ENCODE measurements at regions not wholly inside any gene's neighbourhood (a gene's known extent, or its start where the extent isn't known, plus 50 kb on each side); places are given as distances from the start of the nearest gene placed in this dataset.

DNA sequence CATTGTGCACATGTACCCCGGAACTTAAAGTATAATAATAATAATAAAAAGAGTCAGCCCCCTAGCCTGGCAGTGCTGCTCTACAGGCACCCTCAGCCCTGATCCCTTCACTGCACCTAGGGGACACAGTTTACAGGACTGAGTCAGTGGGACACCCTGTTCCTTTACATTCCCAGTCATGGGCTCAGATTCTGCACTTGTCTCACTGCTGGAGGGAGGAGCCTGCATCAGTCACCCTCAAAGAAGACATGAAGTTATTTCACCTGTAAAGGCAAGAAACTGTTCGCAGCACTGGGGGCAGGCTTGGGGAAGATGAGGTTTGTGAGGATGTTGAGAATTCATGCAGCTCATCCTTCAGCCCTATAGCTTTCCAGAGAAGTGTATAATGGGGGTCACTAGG, 50.7 kb upstream of the VPREB1 start:
- TF ChIP-seq CTCF (IDR thresholded peaks at IDR 0.05; ENCODE audit: poor library complexity, severe bottlenecking) (no peak), EP300 (conservative IDR thresholded peaks at IDR 0.05; ENCODE audit: poor library complexity, severe bottlenecking) (no peak), EZH2 (IDR thresholded peaks at IDR 0.05; ENCODE audit: borderline replicate concordance, insufficient read depth, low read length, poor library complexity, severe bottlenecking) (no peak), POLR2AphosphoS5 (IDR thresholded peaks at IDR 0.05) (no peak), TAF1 (IDR thresholded peaks at IDR 0.05; ENCODE audit: low read depth) (no peak), RAD21 (conservative IDR thresholded peaks at IDR 0.05) (no peak)
